PC-9 (cell line): ENCODE measurements at regions not wholly inside any gene's neighbourhood (a gene's known extent, or its start where the extent isn't known, plus 50 kb on each side); places are given as distances from the start of the nearest gene placed in this dataset.

Experiments
- BruUV-seq: library from RNA; stranded (reverse); fragments of 400-500 nt; replicated peaks from 2 replicates; lab custom pipeline; 2021; lab: Mats Ljungman, UMichigan
- CTCF ChIA-PET: fragments of 300-600 bp; sonication (Branson Sonifier 250); formaldehyde crosslinking; loops from one replicate; lab custom pipeline; 2022; ENCODE audit warnings: antibody characterized with exemption; lab: Charles Lee
- POLR2A ChIA-PET: fragments of 300-600 bp; sonication (Branson Sonifier 250); formaldehyde crosslinking; loops from one replicate; lab custom pipeline; 2022; ENCODE audit warnings: antibody characterized with exemption; ENCODE audit not compliant: unreplicated experiment; lab: Charles Lee
- DNase-seq, 2 experiments: peaks; one replicate each; pipeline versions ENCODE4 v3.0.0 to v3.0.0-alpha.2; 2015 to 2022; ENCODE audit warnings: mixed read lengths in 1 of 2
- H2AFZ ChIP-seq: fragments of 200-600 bp; sonication (generic); 2 replicates; pipeline ENCODE4 v1.8.1; 2017; ENCODE audit warnings: antibody characterized with exemption
- H3F3A ChIP-seq: fragments of 200-600 bp; sonication (generic); 2 replicates; pipeline ENCODE4 v1.8.1; 2017; ENCODE audit warnings: antibody characterized with exemption, mild to moderate bottlenecking, low read depth; ENCODE audit not compliant: insufficient read depth
- H3K27ac ChIP-seq: fragments of 200-600 bp; sonication (generic); 2 replicates; pipeline ENCODE4 v1.6.1; 2016; ENCODE audit warnings: mixed run types
- H3K27me3 ChIP-seq: fragments of 200-600 bp; sonication (generic); 2 replicates; pipeline ENCODE4 v1.6.1; 2016; ENCODE audit warnings: low read depth, mixed run types; ENCODE audit not compliant: insufficient read depth
- H3K36me3 ChIP-seq: fragments of 200-600 bp; sonication (generic); 2 replicates; pipeline ENCODE4 v1.6.1; 2016; ENCODE audit warnings: low read depth, mixed run types
- H3K4me1 ChIP-seq: fragments of 200-600 bp; sonication (generic); replicated peaks from 2 replicates; pipeline ENCODE4 v1.6.1; 2016; ENCODE audit warnings: mixed run types; ENCODE audit not compliant: insufficient read depth
- H3K4me2 ChIP-seq: fragments of 200-600 bp; sonication (generic); 2 replicates; pipeline ENCODE4 v1.6.1; 2017; ENCODE audit warnings: mixed run types
- H3K4me3 ChIP-seq: fragments of 200-600 bp; sonication (generic); 2 replicates; pipeline ENCODE4 v1.6.1; 2016; ENCODE audit warnings: mixed run types
- H3K79me2 ChIP-seq: fragments of 200-600 bp; sonication (generic); 2 replicates; pipeline ENCODE4 v1.6.1; 2017; ENCODE audit warnings: low read depth, mixed run types
- H3K9me2 ChIP-seq: fragments of 200-600 bp; sonication (generic); 2 replicates; pipeline ENCODE4 v1.8.1; 2017; ENCODE audit warnings: mild to moderate bottlenecking; ENCODE audit not compliant: insufficient read depth
- H3K9me3 ChIP-seq: fragments of 200-600 bp; sonication (generic); 2 replicates; pipeline ENCODE4 v1.8.1; 2016; ENCODE audit warnings: low read depth; ENCODE audit not compliant: insufficient read depth
- H4K20me1 ChIP-seq: fragments of 200-600 bp; sonication (generic); 2 replicates; pipeline ENCODE4 v1.8.1; 2017; ENCODE audit not compliant: insufficient read depth
- CTCF ChIP-seq: fragments of 200-600 bp; sonication (generic); conservative IDR thresholded peaks from 2 replicates; pipeline ENCODE4 v1.6.1; 2017; ENCODE audit warnings: mixed run types, antibody characterized with exemption, mild to moderate bottlenecking, moderate library complexity
- EZH2 ChIP-seq: fragments of 200-600 bp; sonication (generic); IDR thresholded peaks from 2 replicates; pipeline ENCODE4 v1.8.0; 2017; ENCODE audit warnings: antibody characterized with exemption, low read depth
- intact Hi-C: fragments of 100-400 bp; cut with micrococcal nuclease; formaldehyde crosslinking; loops from one replicate; pipeline ENCODE4 v1.10.0; 2022; ENCODE audit not compliant: unreplicated experiment

GRCh38 chr4:62482355-62482754, 1282.2 kb downstream of the ADGRL3 start:
- BruUV-seq = no TSS peak
- no peaks in the 10 kb centered on the region for H3K9me2 ChIP-seq
- intact Hi-C loops = no loop called here

GRCh38 chr4:62475596-62475995, 1275.5 kb downstream of the ADGRL3 start:
- BruUV-seq = no TSS peak
- no peak for DNase-seq
- Histone ChIP-seq H3K4me1 (no peaks in the 10 kb centered on the region), H3K27me3 (no peaks in the 10 kb centered on the region), H3K4me3 (no peak overlapping the region), H4K20me1 (no peaks in the 10 kb centered on the region), H3F3A (no peaks in the 10 kb centered on the region), H3K4me2 (no peak overlapping the region), H2AFZ (no peak overlapping the region), H3K27ac (no peak overlapping the region), H3K79me2 (no peaks in the 10 kb centered on the region), H3K9me3 (no peaks in the 10 kb centered on the region), H3K9me2 (no peaks in the 10 kb centered on the region), H3K36me3 (no peaks in the 10 kb centered on the region)
- TF ChIP-seq CTCF (no peak), EZH2 (no peak)
- ChIA-PET CTCF (no interaction called here), POLR2A (no interaction called here)
- intact Hi-C loops = no loop called here

More at GRCh38 chr4:62482355-62482754, 1282.2 kb downstream of the ADGRL3 start:
- no peaks in the 10 kb centered on the region for H3K36me3 ChIP-seq
- H3K9me3 ChIP-seq = no peaks in the 10 kb centered on the region
- no peak overlapping the region for H3K4me2 ChIP-seq
- no peaks in the 10 kb centered on the region for H3K79me2 ChIP-seq
- no peak for DNase-seq
- H2AFZ ChIP-seq = no peak overlapping the region
- TF ChIP-seq CTCF (no peak), EZH2 (no peak)
- no peaks in the 10 kb centered on the region for H4K20me1 ChIP-seq
- no peaks in the 10 kb centered on the region for H3K4me1 ChIP-seq
- ChIA-PET POLR2A (no interaction called here), CTCF (no interaction called here)
- no peak overlapping the region for H3K27ac ChIP-seq
- H3K27me3 ChIP-seq = no peaks in the 10 kb centered on the region
- H3F3A ChIP-seq = no peaks in the 10 kb centered on the region
- no peak overlapping the region for H3K4me3 ChIP-seq

GRCh38 chr4:62474802-62475201, 1274.7 kb downstream of the ADGRL3 start:
- intact Hi-C loops = no loop called here
- H3K4me2 ChIP-seq = no peak overlapping the region
- ChIA-PET CTCF (no interaction called here), POLR2A (no interaction called here)
- H3K4me1 ChIP-seq = no peaks in the 10 kb centered on the region
- no peaks in the 10 kb centered on the region for H3K36me3 ChIP-seq
- H2AFZ ChIP-seq = no peak overlapping the region
- no peaks in the 10 kb centered on the region for H3F3A ChIP-seq
- no peak overlapping the region for H3K27ac ChIP-seq
- BruUV-seq = no TSS peak
- H3K9me3 ChIP-seq = no peaks in the 10 kb centered on the region
- no peaks in the 10 kb centered on the region for H3K27me3 ChIP-seq
- TF ChIP-seq EZH2 = no peak
- TF ChIP-seq CTCF = no peak
- H3K4me3 ChIP-seq = no peak overlapping the region
- no peaks in the 10 kb centered on the region for H3K79me2 ChIP-seq
- H4K20me1 ChIP-seq = no peaks in the 10 kb centered on the region
- H3K9me2 ChIP-seq = no peaks in the 10 kb centered on the region
- DNase-seq = no peak
